NCI-H1436 (cell line): ENCODE measurements at regions not wholly inside any gene's neighbourhood (a gene's known extent, or its start where the extent isn't known, plus 50 kb on each side); places are given as distances from the start of the nearest gene placed in this dataset.
"Not testable (repeated sequence)": the region's sequence is repeated elsewhere in the genome, so short reads cannot be mapped to it uniquely, and the experiment has no call there.

Experiments
- DNase-seq: peaks from one replicate; lab custom pipeline; 2025; lab: John Stamatoyannopoulos, UW

DNA sequence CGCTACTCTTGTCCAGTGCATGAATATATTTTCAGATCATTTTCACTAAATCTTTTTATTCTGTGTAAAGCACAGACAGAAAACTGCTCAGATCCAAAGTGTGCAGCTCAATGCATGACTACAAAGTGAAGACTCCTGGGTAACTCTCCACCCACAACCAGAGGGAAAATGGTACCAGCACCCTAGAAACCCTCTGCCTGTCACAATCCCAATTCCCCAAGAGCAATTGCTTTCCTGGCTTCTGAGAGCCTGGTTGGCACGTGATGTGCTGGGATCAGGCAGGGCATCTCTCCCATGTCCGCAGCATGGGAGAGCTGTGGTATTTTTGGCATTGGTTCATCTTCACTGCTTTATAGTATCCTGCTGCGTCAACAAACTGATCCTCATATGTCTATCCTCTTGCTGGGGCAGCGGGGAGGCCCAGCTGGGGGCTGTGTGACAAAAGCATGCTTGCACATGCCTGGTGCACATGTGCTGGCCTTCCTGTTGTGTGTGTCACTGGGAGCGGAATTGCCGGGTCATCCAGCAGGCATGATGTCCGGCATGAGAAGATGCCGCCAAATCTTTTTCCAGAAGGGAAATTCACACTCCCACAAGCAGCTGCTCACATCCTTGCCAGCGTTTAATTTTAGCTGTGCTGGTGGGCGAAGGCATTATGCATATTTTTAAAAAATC, 278.9 kb upstream of the FOXF1 start:
- DNase-seq: no peak

DNA sequence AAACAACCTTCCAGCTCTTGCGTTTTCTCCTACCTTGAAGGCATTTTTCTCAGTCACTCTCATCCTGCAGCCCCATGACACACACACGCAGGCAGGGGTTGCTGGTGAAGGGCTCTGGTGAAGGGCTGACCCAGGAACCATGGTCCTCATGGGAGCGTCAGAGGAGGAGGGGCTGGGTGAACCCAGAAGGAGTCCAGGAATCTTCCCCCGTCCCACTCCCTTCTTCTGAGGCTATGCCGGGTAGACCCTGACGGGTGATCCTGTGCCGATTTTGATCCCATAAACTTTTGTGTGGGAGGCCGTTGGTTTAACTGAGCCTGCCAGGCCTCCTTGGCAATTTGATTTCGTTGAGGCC, 278.4 kb upstream of the FOXF1 start:
- no peak for DNase-seq

GRCh38 chr16:86232496-86232895, 277.8 kb upstream of the FOXF1 start:
- DNase-seq: no peak

DNA sequence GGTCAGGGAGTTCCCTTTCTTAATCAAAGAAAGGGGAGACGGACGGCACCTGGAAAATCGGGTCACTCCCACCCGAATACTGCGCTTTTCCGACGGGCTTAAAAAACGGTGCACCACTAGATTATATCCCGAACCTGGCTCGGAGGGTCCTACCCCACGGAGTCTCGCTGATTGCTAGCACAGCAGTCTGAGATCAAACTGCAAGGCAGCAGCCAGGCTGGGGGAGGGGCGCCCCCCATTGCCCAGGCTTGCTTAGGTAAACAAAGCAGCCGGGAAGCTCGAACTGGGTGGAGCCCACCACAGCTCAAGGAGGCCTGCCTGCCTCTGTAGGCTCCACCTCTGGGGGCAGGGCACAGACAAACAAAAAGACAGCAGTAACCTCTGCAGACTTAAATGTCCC, 276.8 kb upstream of the FOXF1 start:
- DNase-seq: not testable (repeated sequence)

- no peak for DNase-seq
Measured at GRCh38 chr16:86239381-86239780, 270.9 kb upstream of the FOXF1 start.

DNA sequence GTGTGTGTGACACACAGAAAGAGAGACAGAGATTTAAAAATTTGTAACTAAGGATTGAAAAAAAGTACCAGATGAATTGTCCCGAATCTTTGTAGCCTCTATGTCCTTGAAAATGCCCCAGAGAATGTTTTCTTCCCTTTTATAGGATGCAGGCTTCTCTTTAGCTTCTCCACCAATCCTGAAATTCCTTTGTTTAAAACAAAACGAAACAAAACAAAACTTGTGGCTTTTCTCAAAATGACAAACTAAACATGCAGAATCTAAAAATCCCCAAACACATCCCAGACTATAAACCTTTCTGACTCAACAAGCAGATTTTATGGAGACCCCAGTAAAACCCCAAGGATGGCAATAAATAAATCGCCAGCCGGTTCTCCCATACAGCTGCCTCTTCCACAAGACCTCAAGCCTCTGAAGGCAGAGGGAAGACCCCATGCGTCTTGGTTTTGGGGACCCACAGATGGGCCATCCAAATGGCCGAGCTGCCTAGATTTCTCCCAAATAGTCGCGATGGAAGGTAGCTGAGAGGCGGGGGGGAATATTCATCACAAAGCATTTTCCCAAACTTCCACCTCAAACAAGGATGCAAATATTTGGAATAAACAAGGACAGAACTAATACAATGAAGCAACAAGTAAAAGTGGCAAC, 269.5 kb upstream of the FOXF1 start:
- DNase-seq: no peak

GRCh38 chr16:86241681-86242080, 268.6 kb upstream of the FOXF1 start:
- no peak for DNase-seq

GRCh38 chr16:86242244-86243122, 267.8 kb upstream of the FOXF1 start:
- DNase-seq: no peak

DNA sequence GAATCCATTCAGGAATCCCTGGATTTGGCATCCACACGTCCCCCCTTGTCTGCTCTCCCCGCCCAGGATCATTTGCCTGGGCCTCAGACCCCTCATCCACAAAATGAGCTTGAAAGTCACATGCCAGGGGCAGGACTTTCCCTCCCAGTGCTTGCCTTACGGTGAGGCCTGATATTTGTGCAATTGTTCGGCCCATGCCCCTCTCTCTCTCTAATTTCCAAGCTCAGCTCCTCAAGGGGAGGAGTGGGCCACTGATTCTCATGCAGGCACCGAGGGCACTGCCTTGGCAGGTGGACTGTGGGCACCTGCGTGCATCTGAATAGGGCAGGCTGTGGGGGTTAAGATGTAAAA, 267.2 kb upstream of the FOXF1 start:
- DNase-seq: no peak

DNA sequence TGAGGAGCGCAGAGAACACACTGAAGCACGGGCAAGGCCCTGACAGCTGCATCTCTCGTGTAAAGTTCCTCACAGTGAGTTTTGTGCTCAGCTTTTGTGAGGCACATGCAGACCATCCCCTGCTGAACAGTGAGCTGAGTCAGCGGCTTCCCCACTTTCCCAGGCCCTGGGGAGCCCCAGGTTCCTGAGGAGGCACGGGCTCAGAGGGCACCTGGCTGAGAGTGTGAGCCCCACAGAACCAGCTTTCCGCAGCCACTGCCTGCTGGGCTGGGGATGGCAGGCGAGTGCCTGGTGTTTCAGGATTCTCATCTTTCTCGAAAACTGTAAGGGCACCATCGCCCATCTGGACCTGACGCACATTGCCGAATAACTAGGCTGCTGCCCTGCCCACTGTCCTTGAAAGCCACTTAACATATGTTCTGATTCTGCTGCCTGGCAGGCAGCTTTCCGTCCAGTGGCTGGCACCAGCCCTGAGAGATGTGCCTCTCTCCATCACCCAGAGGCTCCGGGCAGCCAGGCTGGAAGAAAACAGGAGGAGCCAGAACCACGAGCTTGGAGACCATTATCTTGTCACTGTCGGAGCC, 266.7 kb upstream of the FOXF1 start:
- no peak for DNase-seq

DNA sequence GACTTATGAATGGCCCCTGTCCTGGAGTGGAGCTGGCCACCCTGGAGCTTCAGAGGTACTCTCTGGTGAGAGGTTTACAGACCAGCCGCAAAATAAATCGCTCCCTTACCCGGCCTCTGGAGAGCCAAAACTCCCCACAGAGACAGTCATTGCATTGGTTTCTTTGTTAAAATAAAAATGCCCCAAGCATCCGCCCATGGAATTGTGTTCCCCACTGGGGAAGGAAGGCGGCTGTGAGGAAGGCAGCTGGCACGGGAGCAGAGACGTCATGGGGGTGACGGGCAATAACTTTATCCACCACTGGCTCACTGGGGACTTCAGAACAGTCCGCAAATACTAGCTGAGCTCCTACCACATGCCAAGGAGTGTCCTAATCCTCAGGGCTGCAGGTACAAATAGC, 266.2 kb upstream of the FOXF1 start:
- DNase-seq: no peak

DNA sequence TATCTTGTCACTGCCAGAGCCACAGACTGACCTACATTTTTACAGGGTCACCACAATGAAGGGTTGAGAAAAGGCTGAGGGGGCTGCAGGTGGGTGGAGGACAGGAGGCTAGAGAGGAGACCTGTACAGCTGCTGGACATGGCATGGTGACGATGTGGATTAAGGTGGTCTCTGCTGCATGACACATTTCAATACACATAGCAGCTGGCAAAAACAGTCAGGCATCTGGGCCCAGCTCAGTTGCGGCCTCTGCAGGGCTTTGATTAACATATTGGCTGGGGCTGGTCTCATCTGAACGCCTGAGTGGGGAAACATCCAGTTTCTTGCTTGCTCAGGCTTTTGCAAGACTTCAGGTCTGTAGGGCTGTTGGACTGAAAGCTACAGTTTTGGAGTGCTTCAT, 265.4 kb upstream of the FOXF1 start:
- DNase-seq: no peak

DNA sequence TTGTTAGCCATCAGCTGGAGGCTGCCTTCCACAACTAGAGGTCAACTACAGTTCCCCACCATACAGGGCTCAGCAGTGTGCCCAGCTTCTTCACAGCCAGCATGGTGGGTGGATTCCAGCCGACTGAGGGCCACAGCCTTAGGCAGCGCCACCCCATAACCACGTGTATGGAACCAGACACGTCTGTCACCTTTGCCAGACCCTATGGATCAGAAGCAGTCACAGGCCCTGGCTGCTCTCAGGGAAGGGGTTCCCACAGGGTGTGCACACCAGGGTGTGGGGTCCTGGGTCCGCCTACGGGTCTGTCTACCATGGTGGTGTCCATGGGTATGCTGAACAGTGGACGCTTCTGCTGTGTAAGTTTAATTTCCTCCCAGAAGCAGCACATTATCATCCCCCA, 265.0 kb upstream of the FOXF1 start:
- DNase-seq: no peak

- DNase-seq: no peak
Measured at GRCh38 chr16:86245895-86246294, 264.4 kb upstream of the FOXF1 start.

GRCh38 chr16:86248310-86248905, 261.9 kb upstream of the FOXF1 start:
- DNase-seq: no peak

- DNase-seq: no peak
Measured at GRCh38 chr16:86249631-86250030, 260.7 kb upstream of the FOXF1 start.

GRCh38 chr16:86251682-86252081, 258.6 kb upstream of the FOXF1 start:
- DNase-seq: no peak

GRCh38 chr16:86252596-86252995, 257.7 kb upstream of the FOXF1 start:
- DNase-seq: no peak

- DNase-seq: no peak
Measured at GRCh38 chr16:86255966-86256365, 254.4 kb upstream of the FOXF1 start.

- DNase-seq: no peak
Measured at GRCh38 chr16:86256995-86257394, 253.3 kb upstream of the FOXF1 start.

DNA sequence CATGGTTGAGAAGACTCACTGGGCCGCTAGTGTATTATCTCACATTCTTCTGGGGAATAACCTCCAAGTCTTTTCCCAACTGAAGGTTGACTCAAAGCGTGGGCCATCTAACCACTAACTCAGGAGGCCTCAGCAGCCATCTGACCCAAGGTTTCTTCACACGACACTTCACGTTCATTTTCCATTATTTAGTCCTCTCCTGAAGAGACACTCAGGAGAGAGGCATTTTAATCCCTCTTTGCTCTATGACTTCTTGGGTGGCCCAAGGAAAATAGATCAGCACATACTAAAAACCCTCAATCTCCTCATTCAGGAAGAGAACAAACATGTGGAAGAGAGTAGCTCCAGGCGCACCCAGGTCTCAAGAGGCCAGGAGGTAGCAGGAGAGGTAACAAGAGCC, 252.8 kb upstream of the FOXF1 start:
- no peak for DNase-seq

GRCh38 chr16:86258713-86259112, 251.6 kb upstream of the FOXF1 start:
- no peak for DNase-seq

GRCh38 chr16:86259499-86259898, 250.8 kb upstream of the FOXF1 start:
- no peak for DNase-seq
